CD4-positive, alpha-beta T cell (primary cell): ENCODE measurements at regions not wholly inside any gene's neighbourhood (a gene's known extent, or its start where the extent isn't known, plus 50 kb on each side); places are given as distances from the start of the nearest gene placed in this dataset.

Source experiments
- ATAC-seq: fragments of 200-7000 bp; cut with Tn5 transposase; one replicate; pipeline ENCODE4 v1.10.0; 2022; ENCODE audit warnings: mild to moderate bottlenecking; ENCODE audit not compliant: poor library complexity
- CTCF ChIA-PET: fragments of 350-600 bp; sonication (Branson Sonifier 250); formaldehyde crosslinking; loops from one replicate; lab custom pipeline; 2021; ENCODE audit warnings: antibody characterized with exemption, inconsistent platforms; lab: Charles Lee
- POLR2A ChIA-PET: fragments of 350-600 bp; sonication (Branson Sonifier 250); formaldehyde crosslinking; loops from one replicate; lab custom pipeline; 2021; ENCODE audit warnings: antibody characterized with exemption, inconsistent platforms; lab: Charles Lee
- DNase-seq, 14 experiments: peaks; one replicate each; pipeline ENCODE4 v3.0.0-alpha.2; 2013 to 2020; ENCODE audit warnings: mixed read lengths in 2 of 14
- H3K27ac ChIP-seq, 2 donors: one replicate each; pipeline versions ENCODE4 v1.5.1 to v1.7.0; 2013; ENCODE audit warnings: low read length in 2 of 2, low read depth in 1 of 2, mild to moderate bottlenecking in 1 of 2
- H3K27me3 ChIP-seq, 2 experiments: 1 replicate in 1 of 2; 2 replicates in 1 of 2; pipeline versions ENCODE4 v1.6.1 to v1.7.0; 2013; ENCODE audit warnings: low read length in 2 of 2, control low read depth in 1 of 2, mild to moderate bottlenecking in 1 of 2, moderate library complexity in 1 of 2; ENCODE audit not compliant: insufficient read depth in 2 of 2, control insufficient read depth in 1 of 2
- H3K36me3 ChIP-seq: one replicate; pipeline ENCODE4 v1.6.1; 2013; ENCODE audit warnings: low read length, control low read depth; ENCODE audit not compliant: insufficient read depth
- H3K4me1 ChIP-seq: one replicate; pipeline ENCODE4 v1.6.1; 2013; ENCODE audit warnings: low read length, control low read depth; ENCODE audit not compliant: insufficient read depth
- H3K4me3 ChIP-seq: one replicate; pipeline ENCODE4 v1.5.1; 2013; ENCODE audit warnings: mild to moderate bottlenecking, low read length, moderate library complexity
- H3K9me3 ChIP-seq, 2 experiments: 1 replicate in 1 of 2; 2 replicates in 1 of 2; pipeline versions ENCODE4 v1.6.1 to v1.7.0; 2013; ENCODE audit warnings: low read length in 2 of 2, mild to moderate bottlenecking in 2 of 2, control low read depth in 1 of 2, moderate library complexity in 1 of 2; ENCODE audit not compliant: control insufficient read depth in 1 of 2, insufficient read depth in 1 of 2
- H3K27ac Mint-ChIP-seq: one replicate; pipeline ENCODE4 v1.8.0; 2020; ENCODE audit warnings: mixed read lengths
- H3K27me3 Mint-ChIP-seq: one replicate; pipeline ENCODE4 v1.8.0; 2021; ENCODE audit warnings: mixed read lengths
- H3K36me3 Mint-ChIP-seq: one replicate; pipeline ENCODE4 v1.8.0; 2021; ENCODE audit warnings: low read depth, mixed read lengths
- H3K4me1 Mint-ChIP-seq: one replicate; pipeline ENCODE4 v1.8.0; 2021; ENCODE audit warnings: low read depth, mixed read lengths
- H3K4me3 Mint-ChIP-seq: one replicate; pipeline ENCODE4 v1.8.0; 2020; ENCODE audit warnings: mild to moderate bottlenecking, mixed read lengths
- H3K9me3 Mint-ChIP-seq: one replicate; pipeline ENCODE4 v1.8.0; 2020; ENCODE audit warnings: mixed read lengths
- intact Hi-C, 2 experiments: fragments of 100-400 bp; cut with DNase I in 1 of 2; cut with micrococcal nuclease in 1 of 2; formaldehyde crosslinking; loops; one replicate each; pipeline versions ENCODE4 v1.15.1 to v1.9.0; 2023 to 2025; cut with DNase I, micrococcal nuclease
- TF ChIP-seq, protein P1 (sequence below): fragments of 200-600 bp; IDR thresholded peaks from one replicate; pipeline ENCODE4 v1.8.0; 2022; ENCODE audit warnings: antibody characterized with exemption, mild to moderate bottlenecking

DNA sequence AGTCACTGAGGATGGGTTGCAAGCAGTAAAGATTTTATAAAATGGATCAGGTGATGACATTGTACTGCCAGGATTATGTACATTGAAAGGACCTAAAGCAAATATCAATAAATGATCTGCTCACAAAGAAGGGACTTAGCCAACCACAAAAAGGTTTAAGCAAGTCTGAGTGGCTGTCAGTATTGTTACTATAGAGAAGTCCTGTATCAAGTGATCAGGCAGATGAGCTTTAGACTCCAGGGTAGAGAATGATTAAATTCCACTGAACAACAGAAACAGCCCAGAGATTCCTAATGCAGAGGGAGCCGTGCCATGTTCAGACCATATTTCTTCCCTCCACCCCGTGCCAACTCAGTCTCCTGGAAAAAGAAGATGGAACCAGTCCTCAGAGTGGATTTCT lies 138.9 kb downstream of the SETD4 start:
- TF ChIP-seq, protein P1, sequence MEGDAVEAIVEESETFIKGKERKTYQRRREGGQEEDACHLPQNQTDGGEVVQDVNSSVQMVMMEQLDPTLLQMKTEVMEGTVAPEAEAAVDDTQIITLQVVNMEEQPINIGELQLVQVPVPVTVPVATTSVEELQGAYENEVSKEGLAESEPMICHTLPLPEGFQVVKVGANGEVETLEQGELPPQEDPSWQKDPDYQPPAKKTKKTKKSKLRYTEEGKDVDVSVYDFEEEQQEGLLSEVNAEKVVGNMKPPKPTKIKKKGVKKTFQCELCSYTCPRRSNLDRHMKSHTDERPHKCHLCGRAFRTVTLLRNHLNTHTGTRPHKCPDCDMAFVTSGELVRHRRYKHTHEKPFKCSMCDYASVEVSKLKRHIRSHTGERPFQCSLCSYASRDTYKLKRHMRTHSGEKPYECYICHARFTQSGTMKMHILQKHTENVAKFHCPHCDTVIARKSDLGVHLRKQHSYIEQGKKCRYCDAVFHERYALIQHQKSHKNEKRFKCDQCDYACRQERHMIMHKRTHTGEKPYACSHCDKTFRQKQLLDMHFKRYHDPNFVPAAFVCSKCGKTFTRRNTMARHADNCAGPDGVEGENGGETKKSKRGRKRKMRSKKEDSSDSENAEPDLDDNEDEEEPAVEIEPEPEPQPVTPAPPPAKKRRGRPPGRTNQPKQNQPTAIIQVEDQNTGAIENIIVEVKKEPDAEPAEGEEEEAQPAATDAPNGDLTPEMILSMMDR, result no peak
- H3K27me3 ChIP-seq, result peaks cover 0 to 14% of the 10 kb centered on the region in 2 experiments
- POLR2A ChIA-PET, result no interaction called here
- H3K4me3 Mint-ChIP-seq, result no peak overlapping the region
- no peaks in the 10 kb centered on the region for H3K4me1 ChIP-seq
- intact Hi-C loops, result no loop called here
- H3K27ac Mint-ChIP-seq, result no peak overlapping the region
- H3K36me3 ChIP-seq, result no peaks in the 10 kb centered on the region
- peaks cover 0 to 8% of the 10 kb centered on the region in 2 experiments for H3K9me3 ChIP-seq
- no peak for ATAC-seq
- H3K36me3 Mint-ChIP-seq, result no peaks in the 10 kb centered on the region
- H3K27me3 Mint-ChIP-seq, result peaks cover 42% of the 10 kb centered on the region
- no peak for DNase-seq
- CTCF ChIA-PET, result no interaction called here
- no peak overlapping the region for H3K27ac ChIP-seq
- no peaks in the 10 kb centered on the region for H3K4me1 Mint-ChIP-seq
- H3K4me3 ChIP-seq, result no peak overlapping the region
- H3K9me3 Mint-ChIP-seq, result no peaks in the 10 kb centered on the region

DNA sequence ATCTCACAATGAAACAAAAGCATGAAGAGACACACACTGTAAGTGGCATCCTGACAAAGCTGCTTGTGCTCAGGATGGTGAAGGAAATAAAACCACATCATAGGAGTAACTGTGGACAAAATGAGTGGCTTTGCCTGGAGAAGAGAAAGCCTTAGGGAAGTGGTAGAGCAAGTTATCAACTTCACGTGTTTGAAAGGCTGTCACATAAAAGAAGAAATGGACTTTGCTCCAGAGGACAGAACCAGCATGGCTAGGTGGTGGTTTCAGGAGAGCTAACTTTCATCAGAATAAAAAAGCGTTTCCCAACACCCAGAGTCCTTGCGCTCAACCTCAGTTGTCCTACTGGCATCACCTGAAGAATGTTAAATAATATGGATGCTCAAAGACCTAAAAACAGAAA lies 139.9 kb downstream of the SETD4 start:
- no peaks in the 10 kb centered on the region for H3K4me1 Mint-ChIP-seq
- POLR2A ChIA-PET, result no interaction called here
- no peaks in the 10 kb centered on the region for H3K36me3 ChIP-seq
- ATAC-seq (no peak), DNase-seq (no peak)
- TF ChIP-seq, protein P1, result no peak
- peaks cover 1% of the 10 kb centered on the region for H3K9me3 Mint-ChIP-seq
- H3K27me3 Mint-ChIP-seq, result peaks cover 46% of the 10 kb centered on the region
- no peak overlapping the region for H3K27ac ChIP-seq
- no peaks in the 10 kb centered on the region for H3K36me3 Mint-ChIP-seq
- peaks cover 0 to 11% of the 10 kb centered on the region in 2 experiments for H3K27me3 ChIP-seq
- H3K27ac Mint-ChIP-seq, result no peak overlapping the region
- peaks cover 0 to 8% of the 10 kb centered on the region in 2 experiments for H3K9me3 ChIP-seq
- CTCF ChIA-PET, result no interaction called here
- no peak overlapping the region for H3K4me3 ChIP-seq
- no peaks in the 10 kb centered on the region for H3K4me1 ChIP-seq
- intact Hi-C loops, result no loop called here
- no peak overlapping the region for H3K4me3 Mint-ChIP-seq

DNA sequence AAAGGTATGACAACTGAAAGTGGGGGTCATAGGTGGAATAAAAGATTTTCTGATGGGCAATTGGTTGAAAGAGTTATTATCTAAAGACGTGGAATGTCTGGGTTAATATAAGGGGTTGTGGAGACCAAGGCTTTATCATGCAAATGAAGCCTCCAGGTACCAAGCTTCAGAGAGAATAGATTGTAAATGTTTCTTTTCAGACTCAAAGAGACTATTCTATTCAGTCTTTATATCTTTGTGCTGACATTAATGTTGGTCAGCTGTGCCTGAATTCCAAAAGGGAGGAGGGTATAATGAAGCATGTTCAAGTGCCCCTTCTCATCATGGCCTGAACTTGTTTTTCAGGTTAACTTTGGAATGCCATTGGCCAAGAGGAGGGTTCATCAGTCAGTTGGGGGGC lies 145.3 kb downstream of the SETD4 start:
- peaks cover 5% of the 10 kb centered on the region for H3K9me3 Mint-ChIP-seq
- H3K4me3 Mint-ChIP-seq, result no peak overlapping the region
- Histone ChIP-seq H3K4me1 (no peaks in the 10 kb centered on the region), H3K36me3 (no peaks in the 10 kb centered on the region), H3K9me3 (peaks cover 0 to 8% of the 10 kb centered on the region in 2 experiments), H3K27ac (no peak overlapping the region), H3K4me3 (no peak overlapping the region), H3K27me3 (peaks cover 0 to 6% of the 10 kb centered on the region in 2 experiments)
- no peaks in the 10 kb centered on the region for H3K36me3 Mint-ChIP-seq
- peaks cover 43% of the 10 kb centered on the region for H3K27me3 Mint-ChIP-seq
- TF ChIP-seq, protein P1, result no peak
- ChIA-PET POLR2A (no interaction called here), CTCF (no interaction called here)
- no peak for DNase-seq
- no peak for ATAC-seq
- no peak overlapping the region for H3K27ac Mint-ChIP-seq
- intact Hi-C loops, result no loop called here
- H3K4me1 Mint-ChIP-seq, result no peaks in the 10 kb centered on the region
